Ishikawa (cell line): ENCODE measurements at regions not wholly inside any gene's neighbourhood (a gene's known extent, or its start where the extent isn't known, plus 50 kb on each side); places are given as distances from the start of the nearest gene placed in this dataset.

Experiments
- CEBPB ChIP-seq: IDR thresholded peaks from 2 replicates; pipeline ENCODE4 v1.6.1; 2012
- CREB1 ChIP-seq: IDR thresholded peaks from 2 replicates; pipeline ENCODE4 v1.6.1; 2012; ENCODE audit warnings: low read depth
- EGR1 ChIP-seq: IDR thresholded peaks from 2 replicates; pipeline ENCODE4 v1.6.1; 2012
- EP300 ChIP-seq: IDR thresholded peaks from 2 replicates; pipeline ENCODE4 v1.6.1; 2012; ENCODE audit warnings: borderline replicate concordance
- FOXM1 ChIP-seq: IDR thresholded peaks from 2 replicates; pipeline ENCODE4 v1.6.1; 2012; ENCODE audit warnings: low read depth, borderline replicate concordance
- NFIC ChIP-seq: IDR thresholded peaks from 2 replicates; pipeline ENCODE4 v1.6.1; 2012
- RAD21 ChIP-seq: IDR thresholded peaks from 2 replicates; pipeline ENCODE4 v1.6.1; 2012; ENCODE audit warnings: low read depth
- REST ChIP-seq: IDR thresholded peaks from 2 replicates; pipeline ENCODE4 v1.6.1; 2012; ENCODE audit warnings: low read depth, mild to moderate bottlenecking
- TAF1 ChIP-seq: IDR thresholded peaks from 2 replicates; pipeline ENCODE4 v1.6.1; 2012; ENCODE audit warnings: low read depth, mild to moderate bottlenecking
- TCF12 ChIP-seq: IDR thresholded peaks from 2 replicates; pipeline ENCODE4 v1.6.1; 2012; ENCODE audit warnings: low read depth
- TEAD4 ChIP-seq: IDR thresholded peaks from 2 replicates; pipeline ENCODE4 v1.6.1; 2012
- USF1 ChIP-seq: IDR thresholded peaks from 2 replicates; pipeline ENCODE4 v1.6.1; 2012
- YY1 ChIP-seq: IDR thresholded peaks from 2 replicates; pipeline ENCODE4 v1.6.1; 2012; ENCODE audit warnings: low read depth
- ZBTB7A ChIP-seq: IDR thresholded peaks from 2 replicates; pipeline ENCODE4 v1.6.1; 2012; ENCODE audit warnings: low read depth
- TF ChIP-seq, protein P1 (sequence below): IDR thresholded peaks from 2 replicates; pipeline ENCODE4 v1.6.1; 2012

DNA sequence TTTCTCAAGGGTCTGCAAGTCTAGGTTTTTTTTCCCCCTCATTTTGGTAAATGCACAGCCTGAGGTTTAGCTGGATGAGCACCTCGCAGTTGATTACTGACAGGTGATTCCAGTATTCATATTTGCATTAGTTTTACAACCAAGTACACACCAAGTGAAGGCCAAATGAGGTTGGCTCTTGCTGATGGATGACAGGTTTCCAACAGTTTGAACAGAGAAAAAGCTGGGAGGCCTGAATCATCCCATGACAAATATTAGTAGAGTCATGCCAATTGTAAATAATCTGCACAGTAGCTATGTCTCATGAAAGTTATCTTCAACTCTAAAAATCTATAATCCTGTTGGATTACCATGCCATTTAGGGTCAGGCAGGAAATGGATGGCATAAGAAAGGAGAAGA is 399.8 kb downstream of the HTR7 start:
- TF ChIP-seq RAD21: no peak
- no peak for TF ChIP-seq EGR1
- TF ChIP-seq TEAD4: no peak
- TF ChIP-seq EP300: no peak
- TF ChIP-seq TAF1: no peak
- TF ChIP-seq USF1: no peak
- no peak for TF ChIP-seq CREB1
- no peak for TF ChIP-seq REST
- TF ChIP-seq ZBTB7A: no peak
- no peak for TF ChIP-seq NFIC
- TF ChIP-seq, protein P1, sequence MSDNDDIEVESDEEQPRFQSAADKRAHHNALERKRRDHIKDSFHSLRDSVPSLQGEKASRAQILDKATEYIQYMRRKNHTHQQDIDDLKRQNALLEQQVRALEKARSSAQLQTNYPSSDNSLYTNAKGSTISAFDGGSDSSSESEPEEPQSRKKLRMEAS: no peak
- TF ChIP-seq TCF12: no peak
- no peak for TF ChIP-seq YY1
- TF ChIP-seq CEBPB: no peak
- no peak for TF ChIP-seq FOXM1

- TF ChIP-seq TEAD4 (no peak), CREB1 (no peak), USF1 (no peak), RAD21 (no peak), EP300 (no peak), NFIC (no peak), TCF12 (no peak), EGR1 (no peak), ZBTB7A (no peak), CEBPB (no peak), FOXM1 (no peak), YY1 (no peak), TAF1 (no peak), REST (no peak)
- TF ChIP-seq, protein P1: no peak
Observed at GRCh38 chr10:90458571-90458970, 399.3 kb downstream of the HTR7 start.

GRCh38 chr10:90461437-90462155 is 396.2 kb downstream of the HTR7 start:
- TF ChIP-seq EP300 (no peak), REST (no peak), TCF12 (no peak), FOXM1 (no peak), NFIC (no peak), CEBPB (no peak), TEAD4 (no peak), USF1 (no peak), ZBTB7A (no peak), TAF1 (no peak), RAD21 (no peak), YY1 (no peak), CREB1 (no peak)
- TF ChIP-seq, protein P1: no peak
